ENCODE measurements at regions not wholly inside any gene's neighbourhood (a gene's known extent, or its start where the extent isn't known, plus 50 kb on each side); places are given as distances from the start of the nearest gene placed in this dataset.

- no peaks in the 10 kb centered on the region for H3K9me3 ChIP-seq (ENCODE audit: control insufficient read depth, low read depth, low read length)
- H3K27me3 ChIP-seq (ENCODE audit: control insufficient read depth, insufficient read depth, low read length), result no peaks in the 10 kb centered on the region
- H3K4me3 ChIP-seq (ENCODE audit: low read length), result no peak overlapping the region
- no peak for DNase-seq
- WGBS (ENCODE audit: insufficient coverage, low lambda C conversion rate), result no CpG with 5 or more reads among the region's 17 CpGs
- H3K4me1 ChIP-seq (ENCODE audit: control insufficient read depth, insufficient read depth, low read length), result peaks cover 6% of the 10 kb centered on the region
- no peaks in the 10 kb centered on the region for H3K36me3 ChIP-seq (ENCODE audit: control insufficient read depth, insufficient read depth, low read length)
- no peak overlapping the region for H3K27ac ChIP-seq (ENCODE audit: low read length)
Measured at GRCh38 chr20:17882065-17882833, 86.3 kb downstream of the SNX5 start.

GRCh38 chr20:17881741-17882064 lies 86.9 kb downstream of the SNX5 start:
- Histone ChIP-seq H3K4me1 (ENCODE audit: control insufficient read depth, insufficient read depth, low read length) (peaks cover 10% of the 10 kb centered on the region), H3K4me3 (ENCODE audit: low read length) (no peak overlapping the region), H3K27ac (ENCODE audit: low read length) (no peak overlapping the region), H3K9me3 (ENCODE audit: control insufficient read depth, low read depth, low read length) (no peaks in the 10 kb centered on the region), H3K36me3 (ENCODE audit: control insufficient read depth, insufficient read depth, low read length) (no peaks in the 10 kb centered on the region), H3K27me3 (ENCODE audit: control insufficient read depth, insufficient read depth, low read length) (no peaks in the 10 kb centered on the region)
- no peak for DNase-seq
- WGBS (ENCODE audit: insufficient coverage, low lambda C conversion rate), result no CpG with 5 or more reads among the region's 1 CpG

GRCh38 chr20:17878912-17879602 lies 89.5 kb downstream of the SNX5 start:
- H3K27me3 ChIP-seq (ENCODE audit: control insufficient read depth, insufficient read depth, low read length), result no peaks in the 10 kb centered on the region
- no peaks in the 10 kb centered on the region for H3K36me3 ChIP-seq (ENCODE audit: control insufficient read depth, insufficient read depth, low read length)
- H3K27ac ChIP-seq (ENCODE audit: low read length), result no peak overlapping the region
- WGBS (ENCODE audit: insufficient coverage, low lambda C conversion rate), result no CpG with 5 or more reads among the region's 6 CpGs
- no peak for DNase-seq
- H3K9me3 ChIP-seq (ENCODE audit: control insufficient read depth, low read depth, low read length), result no peaks in the 10 kb centered on the region
- H3K4me1 ChIP-seq (ENCODE audit: control insufficient read depth, insufficient read depth, low read length), result peaks cover 33% of the 10 kb centered on the region
- no peak overlapping the region for H3K4me3 ChIP-seq (ENCODE audit: low read length)

GRCh38 chr20:17878069-17878911 lies 90.3 kb downstream of the SNX5 start:
- H3K4me3 ChIP-seq (ENCODE audit: low read length), result no peak overlapping the region
- H3K9me3 ChIP-seq (ENCODE audit: control insufficient read depth, low read depth, low read length), result no peaks in the 10 kb centered on the region
- H3K27me3 ChIP-seq (ENCODE audit: control insufficient read depth, insufficient read depth, low read length), result no peaks in the 10 kb centered on the region
- H3K27ac ChIP-seq (ENCODE audit: low read length), result no peak overlapping the region
- DNase-seq, result no peak
- WGBS (ENCODE audit: insufficient coverage, low lambda C conversion rate), result 80% methylated on average over 1 of the region's 18 CpGs
- H3K4me1 ChIP-seq (ENCODE audit: control insufficient read depth, insufficient read depth, low read length), result peaks cover 39% of the 10 kb centered on the region
- no peaks in the 10 kb centered on the region for H3K36me3 ChIP-seq (ENCODE audit: control insufficient read depth, insufficient read depth, low read length)

- Histone ChIP-seq H3K36me3 (ENCODE audit: control insufficient read depth, insufficient read depth, low read length) (no peaks in the 10 kb centered on the region), H3K4me1 (ENCODE audit: control insufficient read depth, insufficient read depth, low read length) (peaks cover 54% of the 10 kb centered on the region), H3K4me3 (ENCODE audit: low read length) (no peak overlapping the region), H3K9me3 (ENCODE audit: control insufficient read depth, low read depth, low read length) (no peaks in the 10 kb centered on the region), H3K27me3 (ENCODE audit: control insufficient read depth, insufficient read depth, low read length) (no peaks in the 10 kb centered on the region), H3K27ac (ENCODE audit: low read length) (peak overlapping the region; percentile 76)
- WGBS (ENCODE audit: insufficient coverage, low lambda C conversion rate), result no CpG with 5 or more reads among the region's 10 CpGs
- no peak for DNase-seq
Measured at GRCh38 chr20:17875981-17876385, 92.6 kb downstream of the SNX5 start.

- peak; percentile 88 to 91 for DNase-seq
- Histone ChIP-seq H3K27me3 (ENCODE audit: control insufficient read depth, insufficient read depth, low read length) (no peaks in the 10 kb centered on the region), H3K4me3 (ENCODE audit: low read length) (no peak overlapping the region), H3K36me3 (ENCODE audit: control insufficient read depth, insufficient read depth, low read length) (no peaks in the 10 kb centered on the region), H3K27ac (ENCODE audit: low read length) (peak overlapping the region; percentile 76), H3K4me1 (ENCODE audit: control insufficient read depth, insufficient read depth, low read length) (peaks cover 54% of the 10 kb centered on the region), H3K9me3 (ENCODE audit: control insufficient read depth, low read depth, low read length) (no peaks in the 10 kb centered on the region)
- WGBS (ENCODE audit: insufficient coverage, low lambda C conversion rate), result no CpG with 5 or more reads among the region's 15 CpGs
Measured at GRCh38 chr20:17875106-17875980, 93.3 kb downstream of the SNX5 start.

- Histone ChIP-seq H3K4me1 (ENCODE audit: control insufficient read depth, insufficient read depth, low read length) (peaks cover 54% of the 10 kb centered on the region), H3K9me3 (ENCODE audit: control insufficient read depth, low read depth, low read length) (no peaks in the 10 kb centered on the region), H3K27me3 (ENCODE audit: control insufficient read depth, insufficient read depth, low read length) (no peaks in the 10 kb centered on the region), H3K4me3 (ENCODE audit: low read length) (no peak overlapping the region), H3K36me3 (ENCODE audit: control insufficient read depth, insufficient read depth, low read length) (no peaks in the 10 kb centered on the region), H3K27ac (ENCODE audit: low read length) (peak overlapping the region; percentile 76)
- WGBS (ENCODE audit: insufficient coverage, low lambda C conversion rate), result no CpG with 5 or more reads among the region's 7 CpGs
- DNase-seq, result no peak
Measured at GRCh38 chr20:17874271-17875105, 94.1 kb downstream of the SNX5 start.

GRCh38 chr20:17873410-17874270 lies 95.0 kb downstream of the SNX5 start:
- Histone ChIP-seq H3K4me1 (ENCODE audit: control insufficient read depth, insufficient read depth, low read length) (peaks cover 54% of the 10 kb centered on the region), H3K36me3 (ENCODE audit: control insufficient read depth, insufficient read depth, low read length) (no peaks in the 10 kb centered on the region), H3K9me3 (ENCODE audit: control insufficient read depth, low read depth, low read length) (no peaks in the 10 kb centered on the region), H3K27me3 (ENCODE audit: control insufficient read depth, insufficient read depth, low read length) (no peaks in the 10 kb centered on the region), H3K27ac (ENCODE audit: low read length) (peak overlapping the region; percentile 76), H3K4me3 (ENCODE audit: low read length) (no peak overlapping the region)
- DNase-seq, result peak; percentile 75 to 88
- WGBS (ENCODE audit: insufficient coverage, low lambda C conversion rate), result no CpG with 5 or more reads among the region's 14 CpGs

- no peaks in the 10 kb centered on the region for H3K36me3 ChIP-seq (ENCODE audit: control insufficient read depth, insufficient read depth, low read length)
- H3K9me3 ChIP-seq (ENCODE audit: control insufficient read depth, low read depth, low read length), result no peaks in the 10 kb centered on the region
- no peak overlapping the region for H3K4me3 ChIP-seq (ENCODE audit: low read length)
- H3K27me3 ChIP-seq (ENCODE audit: control insufficient read depth, insufficient read depth, low read length), result no peaks in the 10 kb centered on the region
- 80% methylated on average over 1 of the region's 5 CpGs for WGBS (ENCODE audit: insufficient coverage, low lambda C conversion rate)
- H3K4me1 ChIP-seq (ENCODE audit: control insufficient read depth, insufficient read depth, low read length), result peaks cover 51% of the 10 kb centered on the region
- no peak overlapping the region for H3K27ac ChIP-seq (ENCODE audit: low read length)
- no peak for DNase-seq
Measured at GRCh38 chr20:17872959-17873358, 95.6 kb downstream of the SNX5 start.

All from large intestine (tissue), 3 donors.